Fibroblast of the aortic adventitia (primary cell): ENCODE measurements at regions not wholly inside any gene's neighbourhood (a gene's known extent, or its start where the extent isn't known, plus 50 kb on each side); places are given as distances from the start of the nearest gene placed in this dataset.

Experiments used
- DNase-seq: peaks from one replicate; pipeline ENCODE4 v3.0.0-alpha.2; 2010; ENCODE audit warnings: low read depth
- H3K4me3 ChIP-seq: 2 replicates; pipeline ENCODE4 v1.5.1; 2011; ENCODE audit warnings: low read depth, mild to moderate bottlenecking, control low read depth, low read length, moderate library complexity
- CTCF ChIP-seq: IDR thresholded peaks from 2 replicates; pipeline ENCODE4 v1.5.1; 2011; ENCODE audit warnings: mild to moderate bottlenecking, low read length, control low read depth, inconsistent platforms; ENCODE audit not compliant: insufficient read depth

GRCh38 chr10:50988792-50989191 lies 85.5 kb upstream of the PRKG1 start:
- H3K4me3 ChIP-seq = peak overlapping the region; percentile 60
- TF ChIP-seq CTCF = peak; percentile 43
- peak; percentile 80 for DNase-seq

- peak overlapping the region; percentile 85 for H3K4me3 ChIP-seq
- peak; percentile 93 for DNase-seq
- no peak for TF ChIP-seq CTCF
Observed at GRCh38 chr10:50990568-50991455, 83.5 kb upstream of the PRKG1 start.

- no peak for TF ChIP-seq CTCF
- peak; percentile 77 for DNase-seq
- H3K4me3 ChIP-seq = peak overlapping the region; percentile 85
Observed at GRCh38 chr10:50991456-50992355, 82.6 kb upstream of the PRKG1 start.

GRCh38 chr10:50992356-50992901 lies 81.9 kb upstream of the PRKG1 start:
- DNase-seq = peak; percentile 54
- peak overlapping the region; percentile 85 for H3K4me3 ChIP-seq
- TF ChIP-seq CTCF = no peak

GRCh38 chr10:50992972-50993766 lies 81.1 kb upstream of the PRKG1 start:
- H3K4me3 ChIP-seq = peak overlapping the region; percentile 85
- DNase-seq = peak; percentile 86
- no peak for TF ChIP-seq CTCF

- H3K4me3 ChIP-seq = peak overlapping the region; percentile 85
- peak; percentile 87 for DNase-seq
- TF ChIP-seq CTCF = no peak
Observed at GRCh38 chr10:50993771-50994251, 80.5 kb upstream of the PRKG1 start.
